GDM1 (cell line): ENCODE measurements at regions not wholly inside any gene's neighbourhood (a gene's known extent, or its start where the extent isn't known, plus 50 kb on each side); places are given as distances from the start of the nearest gene placed in this dataset.

Experiments
- DNase-seq: peaks from one replicate; lab custom pipeline; 2025; lab: John Stamatoyannopoulos, UW

DNA sequence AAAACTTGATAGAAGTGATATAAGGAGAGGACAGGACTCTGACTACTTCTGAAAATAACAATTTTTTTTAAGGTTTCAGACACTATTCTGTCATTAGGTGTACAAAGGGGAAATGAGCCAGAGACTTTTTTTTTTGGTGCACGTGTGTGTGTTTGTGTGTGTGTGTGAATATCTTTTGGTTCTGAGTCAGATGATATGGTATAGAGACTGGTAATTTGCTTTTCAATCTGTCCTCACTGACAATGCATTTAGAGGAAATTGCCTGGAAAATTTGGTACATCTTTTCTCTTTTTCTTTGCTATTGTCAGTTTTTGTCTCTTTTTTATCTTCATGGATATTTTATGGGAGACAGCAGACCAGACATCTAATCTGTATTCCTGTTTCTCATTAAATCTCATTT, 59.3 kb downstream of the DDIT4L start:
- DNase-seq, result no peak

DNA sequence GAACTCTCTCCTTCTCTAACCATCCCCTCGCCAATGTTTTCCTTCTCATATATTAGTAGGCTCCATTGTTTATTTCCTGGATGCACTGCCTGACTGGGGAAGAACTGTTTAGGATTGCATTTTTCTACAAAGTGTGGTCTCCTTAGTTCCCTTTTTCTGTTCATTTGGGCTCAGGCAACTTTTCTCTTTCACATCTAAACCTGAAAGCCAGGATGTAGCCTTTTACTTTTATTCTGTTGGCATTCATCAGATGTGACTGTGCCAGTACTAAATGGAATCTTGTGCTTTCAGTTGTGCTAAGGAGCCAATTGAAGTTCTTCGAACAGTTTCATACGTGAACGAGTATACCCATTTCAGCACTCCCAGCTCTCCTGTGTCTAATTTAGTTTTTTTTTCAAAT, 59.8 kb downstream of the DDIT4L start:
- DNase-seq, result no peak

DNA sequence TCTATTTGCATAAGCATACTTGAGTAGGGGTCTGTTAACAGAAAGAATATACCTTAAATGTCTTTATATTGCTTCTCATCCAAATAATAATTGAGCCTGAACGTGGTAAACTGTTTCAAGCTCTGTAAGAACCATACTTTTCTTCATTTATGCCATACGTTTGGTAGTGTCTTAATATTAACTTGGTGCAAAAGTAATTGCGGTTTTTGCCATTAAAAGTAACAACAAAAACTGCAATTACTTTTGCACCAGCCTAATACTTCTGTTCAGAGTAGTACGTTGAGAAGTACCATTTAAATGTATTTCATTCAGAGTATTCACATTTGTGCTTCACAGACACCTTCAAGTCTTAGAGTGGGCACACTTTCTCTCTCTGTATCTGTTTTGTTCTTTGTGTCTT, 60.5 kb downstream of the DDIT4L start:
- no peak for DNase-seq

DNA sequence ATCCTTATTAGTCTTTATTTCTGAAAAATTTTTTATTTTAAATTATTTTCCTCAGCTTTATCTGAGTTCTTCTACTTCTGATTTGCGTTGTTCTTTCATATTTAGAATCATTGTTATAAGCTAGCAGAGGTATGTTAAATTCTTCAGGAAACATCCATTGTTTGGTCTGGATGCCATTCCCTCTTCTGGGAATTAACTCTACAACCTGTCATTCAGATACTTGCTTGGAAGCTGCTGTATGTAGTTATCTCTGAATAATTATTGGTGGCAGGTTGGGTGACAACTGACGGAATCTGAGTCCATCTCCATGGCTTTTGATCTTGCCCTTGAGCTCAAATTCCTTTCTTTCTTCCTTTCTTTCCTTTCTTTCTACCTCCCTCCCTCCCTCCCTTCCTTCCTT, 61.9 kb downstream of the DDIT4L start:
- no peak for DNase-seq

DNA sequence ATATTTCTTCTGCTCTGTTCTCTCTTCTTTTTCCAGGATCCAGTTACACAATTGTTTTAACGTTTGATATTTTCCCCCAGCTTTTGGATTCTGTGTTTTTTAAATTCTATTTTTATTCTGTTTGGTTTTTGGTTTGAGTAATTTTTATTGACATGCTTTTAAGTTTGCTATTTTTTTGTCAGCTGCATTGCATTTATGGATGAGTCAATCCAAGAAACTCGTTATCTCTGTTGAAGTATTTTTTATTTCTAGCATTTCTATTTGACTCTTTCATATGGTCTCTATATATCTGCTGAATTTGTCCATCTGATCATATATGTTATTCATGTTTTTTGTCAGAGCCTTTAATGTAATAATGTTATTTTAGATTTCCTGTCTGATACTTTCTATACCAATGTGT, 65.6 kb downstream of the DDIT4L start:
- no peak for DNase-seq

DNA sequence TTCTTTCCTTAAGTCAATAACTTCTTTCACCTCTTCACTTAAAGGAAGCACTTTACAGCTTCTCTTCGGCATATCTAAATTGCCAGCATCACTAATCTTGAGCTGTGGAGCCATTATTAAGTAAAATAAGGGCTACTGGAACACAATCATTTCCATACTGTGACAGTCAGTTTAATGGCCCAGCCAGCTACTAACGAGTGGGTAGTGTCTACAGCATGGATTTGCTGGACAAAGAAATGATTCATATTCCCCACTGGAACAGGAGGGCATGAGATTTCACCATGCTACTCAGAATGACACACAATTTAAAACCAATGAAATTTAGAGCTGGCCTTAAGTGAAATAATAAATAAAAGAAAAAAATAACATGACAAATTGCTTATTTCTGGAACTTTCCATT, 72.1 kb downstream of the DDIT4L start:
- no peak for DNase-seq

DNA sequence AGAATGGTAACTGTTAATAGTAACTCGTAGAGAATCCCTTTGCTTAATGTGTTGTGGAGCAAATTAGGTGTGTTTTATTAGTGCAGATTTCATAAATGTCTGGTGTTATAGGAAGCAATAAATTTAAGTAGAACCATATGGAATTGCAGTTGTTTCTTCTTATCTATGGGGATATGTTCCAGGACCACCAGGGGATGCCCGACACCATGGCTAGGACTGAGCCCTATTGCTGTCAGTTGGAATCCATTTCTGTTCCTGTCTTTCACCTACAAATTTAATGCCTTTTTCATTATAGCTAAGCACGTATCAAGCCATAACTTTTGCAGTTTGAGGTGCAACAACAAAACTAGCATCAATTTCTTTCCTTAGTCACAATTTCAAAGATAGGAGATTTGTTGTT, 72.5 kb downstream of the DDIT4L start:
- DNase-seq, result no peak

DNA sequence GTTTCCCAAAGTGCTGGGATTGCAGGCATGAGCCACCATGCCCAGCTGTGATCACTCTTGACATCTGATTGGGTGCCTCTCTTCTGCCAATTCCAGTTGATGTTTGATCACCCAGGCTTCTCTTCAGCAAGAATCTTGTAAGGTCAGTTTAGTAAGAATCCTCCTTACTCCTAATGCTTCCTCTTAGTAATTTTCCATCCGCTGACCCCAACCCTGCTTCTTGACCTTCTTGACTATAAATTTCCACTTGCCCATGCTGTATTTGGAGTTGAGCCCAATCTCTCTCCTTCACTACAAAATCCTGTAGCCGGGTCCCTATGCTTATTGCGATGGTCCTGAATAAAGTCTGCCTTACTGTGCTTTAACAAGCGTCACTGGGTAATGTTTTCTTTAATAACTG, 75.4 kb downstream of the DDIT4L start:
- no peak for DNase-seq

DNA sequence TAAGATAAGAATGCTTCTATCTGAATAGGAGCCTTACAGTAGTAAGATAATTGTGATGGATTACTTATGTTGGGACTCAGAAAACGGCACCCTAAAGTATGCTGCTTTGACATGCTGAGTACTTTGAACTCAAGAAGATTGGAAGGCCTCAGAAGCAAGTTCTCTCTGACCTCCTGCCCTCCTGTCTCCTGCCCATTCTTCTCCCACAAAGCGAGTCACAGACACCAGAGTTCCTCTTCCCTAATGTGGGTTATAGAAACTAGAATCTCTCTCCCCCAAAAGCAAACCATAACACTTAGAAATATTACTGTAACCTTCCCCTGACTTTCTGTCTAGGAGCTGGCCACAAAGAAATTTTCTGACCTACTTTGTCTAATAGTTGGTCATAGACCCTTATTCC, 76.5 kb downstream of the DDIT4L start:
- no peak for DNase-seq

DNA sequence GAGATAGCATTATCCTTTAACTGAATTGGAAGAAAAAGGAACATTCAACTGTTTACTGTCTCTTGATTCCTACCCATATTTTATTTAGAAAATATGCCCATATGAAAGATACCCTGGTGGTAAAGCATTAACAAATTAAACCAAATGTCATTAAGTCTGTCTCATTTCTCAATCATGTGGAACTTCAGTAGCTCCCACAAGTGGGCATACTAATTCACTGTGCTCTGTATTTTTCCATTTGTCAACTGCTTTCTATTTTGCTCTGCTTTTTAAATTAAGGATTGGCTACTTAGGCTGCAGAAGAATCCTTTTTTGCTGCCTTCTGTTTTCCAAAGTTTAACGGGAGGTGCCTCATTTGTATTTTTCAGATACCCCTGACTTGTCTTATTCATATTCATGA, 77.2 kb downstream of the DDIT4L start:
- no peak for DNase-seq

DNA sequence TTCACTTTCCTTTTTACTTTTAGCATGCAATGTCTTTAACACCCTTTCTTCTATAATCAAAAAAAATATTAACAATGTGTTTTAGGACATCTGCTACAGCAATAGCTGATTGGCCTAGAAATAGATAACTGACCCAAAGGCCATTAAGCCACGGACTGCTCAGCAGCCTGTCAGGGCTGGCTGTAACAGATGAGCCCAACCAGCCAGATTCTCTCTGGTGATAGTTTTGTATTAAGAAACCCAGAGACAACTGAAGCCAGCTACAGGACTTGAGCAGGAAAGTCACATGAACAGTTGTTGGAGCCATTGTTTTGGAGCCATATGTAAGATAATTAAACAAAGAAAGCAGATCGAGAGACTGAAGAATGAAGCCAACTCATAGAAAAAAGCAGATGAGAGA, 80.3 kb downstream of the DDIT4L start:
- no peak for DNase-seq

DNA sequence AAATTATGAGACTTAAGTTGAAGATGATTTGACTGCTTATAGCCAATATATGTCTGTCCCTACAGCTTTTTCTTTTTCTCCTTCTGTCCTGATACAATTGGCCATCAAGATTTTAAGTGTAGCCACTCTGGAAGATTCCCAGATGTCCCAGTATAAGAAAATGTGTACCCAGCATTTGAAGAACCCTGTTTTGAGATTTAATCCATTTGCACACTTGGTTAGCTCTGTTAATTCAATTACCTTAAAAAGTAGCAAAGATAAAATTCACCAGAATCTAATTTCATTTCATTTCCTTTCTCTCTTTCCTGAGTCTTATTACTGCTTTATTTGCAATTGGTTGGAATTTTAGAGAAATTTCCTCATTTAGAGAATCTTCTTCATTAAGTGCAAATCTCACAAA, 81.4 kb downstream of the DDIT4L start:
- DNase-seq, result no peak

DNA sequence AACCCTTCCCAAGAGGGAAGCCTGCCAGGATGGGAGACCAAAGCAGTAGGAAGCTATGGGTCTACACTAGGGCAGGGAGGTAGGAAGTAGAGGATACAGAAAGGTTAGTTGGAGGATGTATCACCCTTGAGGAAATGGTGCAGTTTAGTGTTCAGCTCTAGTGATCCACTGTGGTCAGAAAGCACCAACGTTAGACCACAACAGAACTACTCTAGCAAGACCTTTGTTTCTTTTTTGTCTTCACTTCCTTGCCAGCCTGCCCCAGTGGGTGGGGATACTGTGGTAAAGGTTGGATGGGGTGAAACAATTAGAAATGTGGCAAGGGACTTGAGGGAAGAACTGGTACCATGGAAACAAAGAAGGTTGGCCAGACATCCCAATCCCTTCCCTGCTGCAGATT, 83.3 kb downstream of the DDIT4L start:
- DNase-seq, result peak; percentile 76

DNA sequence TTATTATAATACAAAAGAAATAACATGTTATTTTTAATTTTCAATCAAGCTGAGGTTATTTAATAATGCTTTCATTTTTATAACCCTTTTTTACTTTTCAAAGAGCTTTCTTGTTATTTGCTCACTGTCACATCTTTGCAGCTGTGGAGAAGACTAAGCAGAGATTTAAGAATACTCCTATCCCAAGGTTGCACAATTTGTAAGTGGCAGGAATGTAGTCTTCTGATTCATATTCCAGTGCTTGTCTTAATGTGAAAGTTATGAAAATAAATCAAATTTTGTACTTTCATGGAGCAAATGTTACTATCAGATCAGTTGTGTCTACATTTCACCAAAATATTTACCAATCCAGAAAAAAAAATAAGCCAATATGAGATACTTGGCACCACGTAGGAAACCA, 86.6 kb downstream of the DDIT4L start:
- no peak for DNase-seq

DNA sequence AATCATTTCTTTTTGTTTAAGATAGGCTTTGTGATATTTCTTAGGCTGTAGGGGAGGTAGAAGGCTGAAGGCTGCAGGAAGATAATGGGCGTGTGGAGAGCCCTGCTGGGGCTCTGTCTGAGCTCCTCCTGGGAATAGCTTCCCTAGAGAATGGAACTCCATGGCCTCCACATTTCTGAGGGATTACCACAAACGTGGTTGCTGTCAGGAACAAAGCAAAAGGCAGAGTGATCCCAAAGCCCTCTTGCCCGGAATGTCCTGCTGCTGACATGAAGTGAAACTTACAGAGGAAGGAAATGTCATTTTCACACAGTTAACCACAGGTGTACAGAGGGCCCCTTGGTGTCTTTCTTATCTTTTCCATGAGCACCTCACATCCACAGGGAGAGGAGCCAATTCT, 89.3 kb downstream of the DDIT4L start:
- DNase-seq, result no peak

DNA sequence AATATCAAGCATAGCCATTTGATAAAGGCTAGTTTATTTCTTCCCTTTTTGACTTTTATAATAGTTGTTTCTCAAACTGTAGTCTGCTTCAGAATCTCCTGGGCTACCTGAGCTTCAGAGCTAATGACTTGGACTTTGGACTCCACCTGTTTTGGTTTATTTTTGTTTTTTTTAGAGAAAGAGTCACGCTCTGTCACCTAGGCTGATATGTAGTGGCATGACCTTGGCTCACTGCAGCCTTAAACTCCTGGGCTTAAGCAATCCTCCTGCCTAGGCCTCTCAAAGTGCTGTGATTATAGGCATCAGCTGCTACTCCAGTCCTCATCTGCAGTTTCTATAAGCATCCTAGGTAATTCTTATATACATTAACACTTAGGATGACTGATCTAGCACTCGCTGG, 90.5 kb downstream of the DDIT4L start:
- DNase-seq, result no peak

DNA sequence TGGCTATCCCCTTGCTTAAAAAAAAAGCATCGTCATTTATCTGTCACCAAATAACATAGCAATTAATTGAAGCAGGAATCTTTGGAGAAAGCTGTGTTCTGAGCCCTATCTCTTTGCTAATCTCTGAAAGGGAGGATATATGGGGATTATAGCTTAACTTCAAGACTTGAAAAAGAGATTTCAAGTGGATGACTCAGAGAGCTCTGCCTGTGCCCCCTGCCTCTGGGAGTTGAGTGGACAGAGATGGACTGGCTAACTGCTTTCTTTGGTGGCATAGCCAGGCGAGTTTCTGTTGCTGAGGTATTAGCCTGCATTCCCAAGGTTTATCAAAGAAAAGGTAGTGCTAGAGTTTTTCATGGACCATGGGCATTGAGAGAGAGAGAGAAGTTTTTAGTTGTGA, 91.6 kb downstream of the DDIT4L start:
- DNase-seq, result no peak

DNA sequence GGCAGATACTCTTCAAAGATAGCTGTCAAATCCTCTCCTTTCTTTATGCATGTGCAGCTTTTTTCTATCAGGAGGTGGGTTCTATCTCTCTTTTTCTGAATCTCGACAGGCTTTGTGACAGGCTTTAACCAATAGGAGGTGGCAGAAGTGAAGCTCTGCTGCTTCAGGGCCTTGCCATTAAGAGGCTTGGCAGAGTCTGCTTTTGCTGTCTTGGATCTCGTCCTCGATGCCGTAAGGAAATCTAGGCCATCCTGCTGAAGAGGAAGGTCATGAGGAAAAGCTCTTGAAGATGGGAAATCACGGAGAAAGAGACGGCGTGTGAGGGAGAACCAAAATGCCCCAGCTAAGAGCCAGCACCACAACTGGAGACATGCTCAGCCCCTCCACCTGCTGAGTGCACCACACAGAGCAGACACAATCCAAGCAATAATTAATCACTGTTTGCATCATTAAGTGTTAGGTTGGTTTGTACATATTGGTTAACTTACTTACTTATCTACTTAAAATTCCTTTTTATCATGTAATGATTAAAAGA, 92.2 kb downstream of the DDIT4L start:
- DNase-seq, result no peak

DNA sequence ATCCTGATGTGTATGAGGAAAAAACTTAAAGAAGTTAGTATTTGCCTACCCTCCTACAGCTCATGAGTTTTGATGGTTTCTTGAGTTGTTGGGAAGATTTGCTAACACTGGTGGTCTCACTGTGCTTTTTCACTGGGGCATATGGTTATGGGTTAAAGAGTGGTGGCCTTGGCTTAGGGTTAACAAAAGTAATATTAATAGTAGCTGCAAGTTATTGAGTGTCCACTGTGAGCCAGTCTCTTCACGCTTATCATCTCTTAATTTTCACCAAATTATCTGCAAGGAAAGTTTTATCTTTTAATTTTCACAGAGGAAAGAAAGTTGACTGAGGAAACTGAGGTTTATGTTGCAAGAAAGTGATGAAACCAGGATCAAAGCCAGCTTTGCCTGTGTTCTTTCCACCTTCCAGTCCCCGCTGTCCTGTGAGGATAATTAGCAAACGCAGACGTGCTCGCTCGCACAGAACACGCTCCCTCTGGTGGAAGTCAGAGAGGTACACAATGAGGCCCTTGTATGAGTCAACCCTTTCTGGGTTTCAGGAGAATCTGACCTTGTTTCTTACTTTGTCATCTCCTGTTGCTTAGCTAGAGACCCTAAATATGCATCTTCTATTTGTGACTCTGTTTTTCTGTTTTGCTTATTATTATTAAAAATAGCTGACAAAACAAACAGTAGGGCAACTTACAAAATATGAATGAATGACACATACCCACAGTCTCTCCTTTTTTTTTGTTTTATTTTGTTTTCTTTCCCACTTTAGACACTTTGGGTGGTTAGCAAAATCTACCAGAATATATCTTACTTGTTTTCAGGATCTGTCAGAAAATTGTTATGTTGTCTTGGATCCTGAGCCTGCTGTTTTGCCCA, 94.3 kb downstream of the DDIT4L start:
- DNase-seq, result peak; percentile 28

DNA sequence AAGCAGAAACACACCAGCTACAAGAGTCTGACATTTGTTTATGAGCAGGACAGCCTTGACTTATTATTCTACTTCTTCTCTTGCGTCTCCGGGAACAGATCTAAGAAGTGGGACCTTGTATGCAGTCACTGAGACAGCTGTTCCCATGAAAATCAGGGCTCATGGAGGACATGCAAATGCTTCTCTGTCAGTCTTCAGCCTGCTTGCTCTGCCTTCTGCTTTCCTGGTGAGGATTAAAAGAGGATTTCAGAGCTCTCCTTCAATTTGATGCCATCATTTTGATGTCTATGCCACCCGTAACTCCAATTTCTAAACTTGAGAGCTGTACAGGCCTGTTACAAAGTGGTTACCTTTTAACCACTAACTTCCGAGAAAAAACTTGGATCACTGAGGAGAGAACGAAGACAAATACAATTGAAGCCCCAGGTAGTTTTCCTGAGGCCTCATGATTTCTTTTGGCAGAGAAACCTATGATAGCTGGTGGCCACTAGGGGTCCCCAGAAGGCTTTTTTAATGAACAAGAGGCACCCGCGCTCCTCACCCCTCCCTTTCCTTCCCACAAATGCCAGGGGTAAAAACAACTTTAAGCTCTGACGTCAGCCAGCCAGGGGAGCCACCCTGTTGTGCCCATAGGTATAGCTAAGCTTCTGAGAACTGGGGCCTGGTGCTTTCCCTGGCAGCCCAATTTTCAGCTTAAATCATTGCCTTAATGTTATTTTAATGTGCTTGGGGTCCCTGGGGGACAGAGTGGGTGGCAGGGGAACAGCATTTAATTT, 97.0 kb downstream of the DDIT4L start:
- peak; percentile 67 for DNase-seq

DNA sequence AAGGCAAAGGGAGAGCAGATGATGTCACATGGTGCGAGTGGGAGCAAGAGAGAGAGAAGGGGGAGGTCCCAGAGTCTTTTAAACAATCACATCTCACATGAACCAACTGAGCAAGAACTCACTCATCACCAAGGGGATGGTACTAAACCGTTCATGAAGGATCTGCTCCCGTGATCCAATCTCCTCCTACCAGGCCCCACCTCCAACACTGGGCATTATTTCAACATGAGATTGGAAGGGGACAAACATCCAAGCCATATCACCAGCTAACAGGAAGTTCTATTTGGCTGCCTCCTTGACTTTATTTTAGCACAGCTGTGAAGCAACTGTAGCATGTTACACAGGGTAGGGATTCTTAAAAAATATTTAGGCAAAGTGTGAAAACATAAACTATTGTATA, 102.5 kb downstream of the DDIT4L start:
- no peak for DNase-seq

DNA sequence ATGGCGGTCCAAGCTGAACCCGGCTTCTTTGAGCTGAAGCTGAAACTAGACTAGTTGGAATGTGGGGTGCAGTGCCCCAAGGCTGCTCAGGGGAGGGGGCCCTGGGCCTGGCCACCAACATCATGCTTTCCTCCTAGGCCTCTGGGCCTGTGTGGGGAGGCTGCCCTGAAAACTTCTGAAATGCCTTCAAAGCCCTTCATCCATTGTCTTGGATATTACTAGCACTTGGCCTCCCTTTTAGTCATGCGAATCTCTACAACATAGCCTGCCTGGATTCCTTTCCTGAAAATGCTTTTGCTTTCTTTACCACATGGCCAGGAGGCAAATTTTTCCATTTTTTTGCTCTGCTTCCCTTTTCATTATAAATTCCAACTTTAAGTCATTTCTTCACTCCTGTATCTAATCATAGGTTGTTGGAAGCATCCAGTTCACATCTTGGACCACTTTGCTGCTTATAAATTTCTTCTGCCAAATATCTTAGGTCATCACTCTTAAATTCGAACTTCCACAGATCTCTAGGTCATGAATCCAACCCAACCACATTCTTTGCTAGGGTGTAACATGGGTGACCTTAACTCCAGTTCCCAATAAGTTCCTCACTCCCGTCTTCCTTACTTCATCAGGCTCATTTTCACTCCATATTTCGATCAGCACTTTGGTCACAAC, 103.4 kb downstream of the DDIT4L start:
- DNase-seq, result no peak

DNA sequence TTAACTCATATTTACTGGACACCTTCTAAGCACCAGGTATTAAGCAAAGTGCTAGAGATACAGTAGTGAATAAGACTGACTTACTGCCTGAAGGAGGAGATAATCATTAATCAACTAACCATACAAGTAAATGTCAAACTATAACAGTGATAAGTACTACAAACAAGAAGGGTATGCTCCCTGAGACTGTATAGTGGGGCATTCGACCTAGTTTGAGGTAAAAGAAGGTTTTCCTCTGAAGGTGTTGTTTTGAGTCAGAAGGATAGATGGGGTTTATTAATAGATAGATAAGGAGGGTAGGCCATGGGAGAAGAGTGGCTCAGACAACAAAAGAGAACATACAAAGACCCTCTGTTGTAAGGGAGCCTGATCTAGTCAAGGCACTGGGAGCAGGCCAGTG, 105.4 kb downstream of the DDIT4L start:
- DNase-seq, result no peak
